TTC549 (cell line): ENCODE measurements at regions not wholly inside any gene's neighbourhood (a gene's known extent, or its start where the extent isn't known, plus 50 kb on each side); places are given as distances from the start of the nearest gene placed in this dataset.
A peak's percentile ranks its signal among the peaks of the same experiment; 100 is the strongest.
"Not testable (repeated sequence)": the region's sequence is repeated elsewhere in the genome, so short reads cannot be mapped to it uniquely, and the experiment has no call there.

Experiments
- FAIRE-seq: peaks from 2 replicates; lab custom pipeline; 2012; peaks lifted over from hg19 to GRCh38; lab: Jason Lieb, UNC

GRCh38 chr2:113386780-113387433 is 50.6 kb upstream of the ZNG1B start:
- FAIRE-seq, result not testable (repeated sequence)

GRCh38 chr2:113379621-113380020 is 57.9 kb upstream of the ZNG1B start:
- FAIRE-seq, result not testable (repeated sequence)

- FAIRE-seq, result no peak
These were observed 60.5 kb upstream of the ZNG1B start for GRCh38 chr2:113376913-113377445.

GRCh38 chr2:113376253-113376912 is 61.1 kb upstream of the ZNG1B start:
- no peak for FAIRE-seq

GRCh38 chr2:113374857-113375256 is 62.6 kb upstream of the ZNG1B start:
- FAIRE-seq, result not testable (repeated sequence)

- not testable (repeated sequence) for FAIRE-seq
These were observed 65.1 kb upstream of the ZNG1B start for GRCh38 chr2:113372258-113372834.

- peak; percentile 36 for FAIRE-seq
These were observed 66.9 kb upstream of the ZNG1B start for GRCh38 chr2:113370478-113371091.

GRCh38 chr2:113370030-113370429 is 67.5 kb upstream of the ZNG1B start:
- no peak for FAIRE-seq

- not testable (repeated sequence) for FAIRE-seq
These were observed 68.9 kb upstream of the ZNG1B start for GRCh38 chr2:113368581-113368980.

- not testable (repeated sequence) for FAIRE-seq
These were observed 70.7 kb upstream of the ZNG1B start for GRCh38 chr2:113366821-113367220.

GRCh38 chr2:113365791-113366190 is 71.7 kb upstream of the ZNG1B start:
- not testable (repeated sequence) for FAIRE-seq

GRCh38 chr2:113365290-113365689 is 72.2 kb upstream of the ZNG1B start:
- FAIRE-seq, result not testable (repeated sequence)

- no peak for FAIRE-seq
These were observed 76.4 kb upstream of the ZNG1B start for GRCh38 chr2:113361051-113361450.

GRCh38 chr2:113357071-113357470 is 78.3 kb upstream of the PAX8 start:
- FAIRE-seq, result no peak

GRCh38 chr2:113356284-113356683 is 77.6 kb upstream of the PAX8 start:
- not testable (repeated sequence) for FAIRE-seq

GRCh38 chr2:113355339-113356015 is 76.8 kb upstream of the PAX8 start:
- FAIRE-seq, result not testable (repeated sequence)

GRCh38 chr2:113351375-113352355 is 72.9 kb upstream of the PAX8 start:
- no peak for FAIRE-seq

- FAIRE-seq, result not testable (repeated sequence)
These were observed 65.1 kb upstream of the PAX8 start for GRCh38 chr2:113343800-113344199.

GRCh38 chr2:113342650-113343049 is 63.9 kb upstream of the PAX8 start:
- no peak for FAIRE-seq

GRCh38 chr2:113341870-113342253 is 63.1 kb upstream of the PAX8 start:
- not testable (repeated sequence) for FAIRE-seq
